Suppressor macrophage (primary cell): ENCODE measurements at regions not wholly inside any gene's neighbourhood (a gene's known extent, or its start where the extent isn't known, plus 50 kb on each side); places are given as distances from the start of the nearest gene placed in this dataset.

Experiments
- DNase-seq, 4 experiments: peaks; one replicate each; pipeline ENCODE4 v3.0.0-alpha.2; 2020 to 2022

DNA sequence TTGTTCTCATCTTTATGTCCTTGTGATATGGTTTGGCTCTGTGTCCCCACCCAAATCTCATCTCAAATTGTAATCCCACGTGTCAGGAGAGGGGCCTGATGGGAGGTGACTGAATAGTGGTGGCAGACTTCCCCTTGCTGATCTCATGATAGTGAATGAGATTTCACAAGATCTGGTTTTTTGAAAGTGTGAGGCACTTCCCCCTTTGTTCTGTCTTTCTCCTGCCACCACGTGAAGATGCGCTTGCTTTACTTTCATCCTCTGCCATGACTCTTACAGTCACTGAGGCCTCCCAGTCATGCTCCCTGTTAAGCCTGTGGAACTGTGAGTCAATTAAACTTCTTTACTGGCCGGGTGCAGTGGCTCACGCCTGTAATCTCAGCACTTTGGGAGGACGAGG lies 161.0 kb downstream of the HERPUD2 start:
- peak in 3 of 4 experiments; percentile 8 to 38 (median 26) for DNase-seq

GRCh38 chr7:35530124-35531109 lies 164.5 kb downstream of the HERPUD2 start:
- DNase-seq: no peak

DNA sequence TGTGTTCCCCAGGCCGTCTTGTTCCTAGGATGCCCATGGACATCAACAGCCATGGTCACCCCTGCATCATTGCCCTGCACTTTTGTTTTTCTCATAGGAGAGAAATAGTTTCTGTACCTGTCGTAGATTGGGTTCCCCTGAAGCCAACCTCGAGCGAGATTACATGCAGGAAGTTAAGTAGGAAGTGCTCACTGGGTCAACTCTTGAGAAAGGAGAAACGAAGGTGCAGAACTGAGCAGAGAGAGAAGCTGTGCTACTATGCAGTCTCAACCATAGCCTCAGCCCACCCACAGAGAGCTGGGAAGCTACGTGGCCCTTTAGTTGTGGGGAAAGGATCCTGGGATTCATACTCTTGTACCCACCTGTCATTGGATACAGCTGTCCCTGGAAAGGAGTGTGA lies 165.2 kb downstream of the HERPUD2 start:
- DNase-seq: no peak

GRCh38 chr7:35528381-35528977 lies 166.5 kb downstream of the HERPUD2 start:
- no peak for DNase-seq

DNA sequence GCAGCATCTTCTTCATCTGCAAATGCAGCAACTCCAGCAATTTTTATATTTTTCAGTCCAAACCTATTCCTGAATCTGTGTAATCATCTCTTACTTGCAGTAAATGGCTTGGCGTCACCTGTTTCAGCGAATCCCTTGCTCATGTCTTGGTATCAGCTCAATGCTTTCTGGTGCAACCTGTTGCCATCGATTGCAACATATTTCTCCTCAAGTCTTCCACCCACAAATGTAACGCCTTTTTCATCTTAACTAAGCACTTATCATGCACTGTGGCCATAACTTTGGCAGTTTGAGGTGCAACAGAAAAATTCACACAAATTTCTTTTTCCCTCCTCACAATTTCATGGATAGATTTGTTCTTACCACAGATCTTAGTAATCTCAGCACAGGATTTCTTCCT lies 168.3 kb downstream of the HERPUD2 start:
- DNase-seq: no peak

- no peak for DNase-seq
Measured at GRCh38 chr7:35524112-35524804, 170.7 kb downstream of the HERPUD2 start.

GRCh38 chr7:35523292-35523691 lies 171.6 kb downstream of the HERPUD2 start:
- DNase-seq: no peak

DNA sequence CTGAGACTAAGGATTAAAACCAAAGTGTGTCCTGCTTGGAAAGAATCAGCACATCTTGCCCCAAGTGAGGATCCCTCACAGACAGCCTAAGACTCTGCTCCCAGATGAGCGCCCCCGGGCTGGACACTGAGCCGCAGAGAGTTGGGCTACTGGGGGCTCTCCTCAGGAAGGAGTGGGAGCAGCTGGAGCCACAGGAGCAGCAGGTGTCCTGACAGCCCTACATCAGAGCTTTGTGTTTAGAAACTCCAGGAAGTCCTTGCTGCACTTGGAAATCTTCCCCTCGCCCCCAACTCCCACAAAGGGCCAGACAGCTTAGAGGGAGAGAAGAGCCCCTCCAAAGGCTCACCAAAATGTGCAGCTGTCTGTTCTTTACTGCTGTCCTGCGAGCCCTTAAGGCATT lies 172.2 kb downstream of the HERPUD2 start:
- DNase-seq: no peak

- no peak for DNase-seq
Measured at GRCh38 chr7:35521941-35522340, 173.0 kb downstream of the HERPUD2 start.

- no peak for DNase-seq
Measured at GRCh38 chr7:35520810-35521625, 173.9 kb downstream of the HERPUD2 start.

GRCh38 chr7:35519971-35520809 lies 174.7 kb downstream of the HERPUD2 start:
- peak; percentile 74 to 82 (median 79) for DNase-seq

DNA sequence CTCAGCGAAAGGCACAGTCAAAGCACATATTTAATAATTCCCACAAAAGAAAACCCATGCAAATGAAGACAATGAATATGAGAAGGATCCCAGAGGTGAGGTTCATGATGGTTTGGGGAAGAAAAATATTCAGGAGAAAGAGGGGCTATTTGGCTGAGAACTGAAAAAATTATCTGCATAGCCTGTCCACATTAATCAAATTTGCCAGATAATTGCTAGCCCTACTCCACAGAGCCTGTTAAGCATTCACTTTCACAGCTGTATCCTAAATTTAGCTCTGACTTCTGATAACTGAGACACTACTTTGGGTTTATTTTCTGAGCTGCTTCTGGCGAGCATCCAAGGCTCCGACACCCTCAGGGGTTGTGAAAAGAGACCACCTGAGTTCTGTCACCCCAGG lies 176.2 kb downstream of the HERPUD2 start:
- DNase-seq: no peak

- no peak for DNase-seq
Measured at GRCh38 chr7:35516498-35516897, 178.4 kb downstream of the HERPUD2 start.

- DNase-seq: no peak
Measured at GRCh38 chr7:35513828-35514227, 181.1 kb downstream of the HERPUD2 start.

- DNase-seq: no peak
Measured at GRCh38 chr7:35513195-35513594, 181.7 kb downstream of the HERPUD2 start.

DNA sequence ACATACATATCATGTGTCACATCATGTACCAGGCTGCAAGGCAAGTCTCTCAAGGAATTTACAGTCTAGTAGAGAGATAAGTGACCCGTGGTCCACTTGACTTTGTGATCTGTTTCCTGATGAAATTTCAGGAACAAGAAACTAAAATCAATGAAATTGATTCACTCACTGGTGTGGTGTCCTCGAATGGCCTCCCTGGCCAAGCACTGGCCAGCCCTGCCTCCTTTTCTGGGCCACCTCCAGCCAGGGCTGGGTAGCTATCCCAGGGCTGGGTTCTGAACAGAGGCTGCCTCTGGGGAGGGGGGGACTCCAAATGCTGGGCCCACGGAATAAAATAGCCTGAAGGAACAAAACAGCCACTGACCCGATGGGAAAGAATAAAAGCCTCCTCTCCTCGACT lies 182.2 kb downstream of the HERPUD2 start:
- DNase-seq: no peak

GRCh38 chr7:35508623-35509400 lies 186.1 kb downstream of the HERPUD2 start:
- no peak for DNase-seq

DNA sequence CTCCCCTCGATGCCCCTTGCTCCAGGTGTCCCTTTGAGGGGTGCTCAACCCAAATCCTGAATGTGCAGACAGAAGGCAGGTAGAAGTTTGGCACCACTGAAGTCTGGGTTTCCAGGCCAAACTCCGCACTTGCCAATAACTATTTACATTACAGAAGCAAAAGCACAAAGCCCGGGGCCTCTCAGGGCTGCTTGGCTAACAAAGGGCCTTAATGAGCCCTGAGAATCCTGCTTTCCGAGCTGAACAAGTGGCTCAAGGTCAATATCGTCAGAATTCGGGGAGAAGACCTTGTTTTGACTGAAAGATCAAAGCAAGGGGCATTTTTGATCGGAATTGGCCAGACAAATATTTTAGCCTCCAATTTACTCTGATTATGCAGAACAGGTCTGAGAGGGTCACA lies 189.9 kb downstream of the HERPUD2 start:
- DNase-seq: no peak

DNA sequence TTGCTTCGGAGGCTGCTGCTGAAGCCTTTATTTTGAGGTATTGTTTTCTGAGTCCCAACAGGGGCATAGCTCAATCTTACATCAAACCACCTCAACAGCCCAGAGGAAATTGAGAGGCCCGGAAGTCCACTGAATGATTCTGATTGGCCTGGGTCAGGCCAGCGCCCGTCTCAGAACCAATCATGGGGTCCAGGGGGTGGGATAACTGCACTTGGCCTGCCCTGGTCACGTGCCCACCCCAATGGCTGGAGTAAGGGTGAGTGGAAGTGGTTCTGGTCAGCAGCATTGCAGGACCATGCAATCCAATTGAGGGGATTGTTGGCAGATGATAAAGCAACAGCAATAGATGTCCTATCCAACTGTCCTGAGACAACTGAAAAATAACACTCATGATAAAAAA lies 190.6 kb downstream of the HERPUD2 start:
- no peak for DNase-seq

DNA sequence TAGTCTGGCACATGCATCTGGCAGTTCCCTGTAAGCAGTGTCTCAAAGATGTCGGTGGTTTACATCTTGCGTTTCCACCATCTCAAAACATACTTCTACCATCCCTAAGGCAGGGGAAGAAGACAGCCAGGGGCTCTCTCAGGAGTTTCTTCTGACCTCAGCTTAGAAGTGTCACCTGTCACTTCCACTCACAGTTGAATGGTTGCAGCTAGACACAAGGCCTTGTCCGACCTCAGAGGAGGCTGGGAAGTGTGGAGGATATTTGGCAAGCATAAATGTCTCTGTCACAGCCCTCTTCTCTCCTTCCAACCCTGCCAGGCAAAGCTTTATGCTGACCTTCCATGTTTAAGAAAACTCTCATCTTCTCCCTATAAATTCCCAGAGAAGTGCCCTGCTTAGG lies 193.3 kb downstream of the HERPUD2 start:
- DNase-seq: no peak

- DNase-seq: no peak
Measured at GRCh38 chr7:35499226-35499625, 195.7 kb downstream of the HERPUD2 start.
